NCI-H748 treated with DMSO at 0.1 percent for 48 hours (cell line): ENCODE measurements at regions not wholly inside any gene's neighbourhood (a gene's known extent, or its start where the extent isn't known, plus 50 kb on each side); places are given as distances from the start of the nearest gene placed in this dataset.

Source experiments
- DNase-seq: peaks from one replicate; lab custom pipeline; 2025; lab: John Stamatoyannopoulos, UW

- DNase-seq, result no peak
These were observed 51.0 kb upstream of the SPINK5 start for GRCh38 chr5:148012801-148013200.

- DNase-seq, result no peak
These were observed 52.2 kb upstream of the SPINK5 start for GRCh38 chr5:148011398-148012137.

GRCh38 chr5:148005788-148006520 lies 57.8 kb upstream of the SPINK5 start:
- DNase-seq, result no peak

- DNase-seq, result no peak
These were observed 60.6 kb upstream of the SPINK5 start for GRCh38 chr5:148003226-148003625.

GRCh38 chr5:148002451-148002850 lies 61.3 kb upstream of the SPINK5 start:
- no peak for DNase-seq

- DNase-seq, result no peak
These were observed 63.7 kb upstream of the SPINK5 start for GRCh38 chr5:148000036-148000435.

GRCh38 chr5:147998704-147999103 lies 65.1 kb upstream of the SPINK5 start:
- DNase-seq, result no peak

GRCh38 chr5:147997486-147997885 lies 66.3 kb upstream of the SPINK5 start:
- no peak for DNase-seq

- DNase-seq, result no peak
These were observed 67.4 kb upstream of the SPINK5 start for GRCh38 chr5:147996379-147996778.

- no peak for DNase-seq
These were observed 67.9 kb upstream of the SPINK5 start for GRCh38 chr5:147995846-147996245.

- no peak for DNase-seq
These were observed 73.8 kb upstream of the SPINK5 start for GRCh38 chr5:147989994-147990393.

GRCh38 chr5:147989239-147989638 lies 74.5 kb upstream of the SPINK5 start:
- no peak for DNase-seq

GRCh38 chr5:147986134-147986757 lies 77.5 kb upstream of the SPINK5 start:
- peak; percentile 44 for DNase-seq

- no peak for DNase-seq
These were observed 78.2 kb upstream of the SPINK5 start for GRCh38 chr5:147985608-147986007.

- no peak for DNase-seq
These were observed 77.4 kb upstream of the C5orf46 start for GRCh38 chr5:147983742-147984141.

GRCh38 chr5:147981074-147981473 lies 74.7 kb upstream of the C5orf46 start:
- no peak for DNase-seq

- no peak for DNase-seq
These were observed 73.4 kb upstream of the C5orf46 start for GRCh38 chr5:147979761-147980160.

- DNase-seq, result no peak
These were observed 65.9 kb upstream of the C5orf46 start for GRCh38 chr5:147972076-147972840.

GRCh38 chr5:147971472-147971871 lies 65.1 kb upstream of the C5orf46 start:
- DNase-seq, result no peak

- no peak for DNase-seq
These were observed 62.5 kb upstream of the C5orf46 start for GRCh38 chr5:147968855-147969254.

- no peak for DNase-seq
These were observed 60.5 kb upstream of the C5orf46 start for GRCh38 chr5:147966829-147967228.

- no peak for DNase-seq
These were observed 60.0 kb upstream of the C5orf46 start for GRCh38 chr5:147966326-147966725.
